ENCODE measurements at regions not wholly inside any gene's neighbourhood (a gene's known extent, or its start where the extent isn't known, plus 50 kb on each side); places are given as distances from the start of the nearest gene placed in this dataset.

- no peak for DNase-seq (ENCODE audit: low read depth)
- no peak for TF ChIP-seq CTCF (IDR thresholded peaks at IDR 0.05; ENCODE audit: low read length, missing control alignments)
- H3K4me3 ChIP-seq (replicated peaks; ENCODE audit: low read depth, low read length): no peak overlapping the region
Measured at GRCh38 chr2:20515290-20516220, 68.7 kb downstream of the RHOB start.

- no peak for DNase-seq (ENCODE audit: low read depth)
- TF ChIP-seq CTCF (IDR thresholded peaks at IDR 0.05; ENCODE audit: low read length, missing control alignments): no peak
- H3K4me3 ChIP-seq (replicated peaks; ENCODE audit: low read depth, low read length): no peak overlapping the region
Measured at GRCh38 chr2:20516291-20516645, 69.4 kb downstream of the RHOB start.

- peak; percentile 18 for DNase-seq (ENCODE audit: low read depth)
- TF ChIP-seq CTCF (IDR thresholded peaks at IDR 0.05; ENCODE audit: low read length, missing control alignments): no peak
- H3K4me3 ChIP-seq (replicated peaks; ENCODE audit: low read depth, low read length): no peak overlapping the region
Measured at GRCh38 chr2:20516646-20517341, 69.9 kb downstream of the RHOB start.

GRCh38 chr2:20519309-20519708 lies 72.4 kb downstream of the RHOB start:
- TF ChIP-seq CTCF (IDR thresholded peaks at IDR 0.05; ENCODE audit: low read length, missing control alignments): no peak
- no peak overlapping the region for H3K4me3 ChIP-seq (replicated peaks; ENCODE audit: low read depth, low read length)
- no peak for DNase-seq (ENCODE audit: low read depth)

GRCh38 chr2:20520128-20520527 lies 73.3 kb downstream of the RHOB start:
- no peak for TF ChIP-seq CTCF (IDR thresholded peaks at IDR 0.05; ENCODE audit: low read length, missing control alignments)
- H3K4me3 ChIP-seq (replicated peaks; ENCODE audit: low read depth, low read length): no peak overlapping the region

GRCh38 chr2:20521193-20521592 lies 74.3 kb downstream of the RHOB start:
- no peak for DNase-seq (ENCODE audit: low read depth)
- H3K4me3 ChIP-seq (replicated peaks; ENCODE audit: low read depth, low read length): no peak overlapping the region
- no peak for TF ChIP-seq CTCF (IDR thresholded peaks at IDR 0.05; ENCODE audit: low read length, missing control alignments)

More at GRCh38 chr2:20520128-20520527, 73.3 kb downstream of the RHOB start:
- no peak for DNase-seq (ENCODE audit: low read depth)
